ENCODE measurements at regions not wholly inside any gene's neighbourhood (a gene's known extent, or its start where the extent isn't known, plus 50 kb on each side); places are given as distances from the start of the nearest gene placed in this dataset.

DNA sequence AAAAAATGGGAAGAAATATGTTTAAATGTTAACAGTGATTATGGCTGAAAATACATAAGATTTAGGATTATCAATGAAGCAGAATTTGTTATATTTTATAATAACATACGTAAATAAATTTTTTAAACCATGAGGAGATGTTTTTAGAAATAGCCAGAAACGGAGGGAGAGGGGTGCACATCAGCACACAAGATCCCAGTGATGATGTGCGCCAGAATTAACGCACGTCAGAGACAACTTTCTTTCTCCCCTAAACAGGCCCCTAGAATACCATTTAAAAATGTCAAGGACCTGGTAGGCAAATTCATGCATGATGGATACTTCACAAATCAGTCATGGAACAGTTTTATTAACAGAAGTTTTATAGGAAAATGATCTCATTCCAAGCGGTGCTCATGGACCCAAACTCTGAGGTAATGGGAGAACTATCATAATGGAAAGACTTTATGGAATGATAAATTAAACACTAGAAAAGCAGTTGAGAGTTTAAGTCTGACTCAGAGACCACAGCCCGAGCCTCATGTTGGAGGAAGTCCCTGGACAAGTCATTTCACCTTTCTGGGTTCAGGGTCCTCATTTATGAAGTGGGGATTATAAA, 258.9 kb upstream of the GAS1 start:
- TF ChIP-seq POLR2A (IDR thresholded peaks at IDR 0.05; ENCODE audit: control extremely low read depth in 1 of 2, low read depth in 2 of 2, low read length in 2 of 2) (no peak), EP300 (IDR thresholded peaks at IDR 0.05; ENCODE audit: borderline replicate concordance in 1 of 2, low read depth in 2 of 2, low read length in 2 of 2) (no peak), CREB1 (IDR thresholded peaks at IDR 0.05) (no peak), RAD21 (IDR thresholded peaks at IDR 0.05 in 1 of 2, conservative IDR thresholded peaks at IDR 0.05 in 1 of 2; ENCODE audit: low read depth in 2 of 2, low read length in 2 of 2) (no peak), SRF (IDR thresholded peaks at IDR 0.05; ENCODE audit: low read depth, low read length) (no peak), RBBP5 (IDR thresholded peaks at IDR 0.05; ENCODE audit: borderline replicate concordance, low read depth, low read length) (no peak)
- TF ChIP-seq, protein P1, sequence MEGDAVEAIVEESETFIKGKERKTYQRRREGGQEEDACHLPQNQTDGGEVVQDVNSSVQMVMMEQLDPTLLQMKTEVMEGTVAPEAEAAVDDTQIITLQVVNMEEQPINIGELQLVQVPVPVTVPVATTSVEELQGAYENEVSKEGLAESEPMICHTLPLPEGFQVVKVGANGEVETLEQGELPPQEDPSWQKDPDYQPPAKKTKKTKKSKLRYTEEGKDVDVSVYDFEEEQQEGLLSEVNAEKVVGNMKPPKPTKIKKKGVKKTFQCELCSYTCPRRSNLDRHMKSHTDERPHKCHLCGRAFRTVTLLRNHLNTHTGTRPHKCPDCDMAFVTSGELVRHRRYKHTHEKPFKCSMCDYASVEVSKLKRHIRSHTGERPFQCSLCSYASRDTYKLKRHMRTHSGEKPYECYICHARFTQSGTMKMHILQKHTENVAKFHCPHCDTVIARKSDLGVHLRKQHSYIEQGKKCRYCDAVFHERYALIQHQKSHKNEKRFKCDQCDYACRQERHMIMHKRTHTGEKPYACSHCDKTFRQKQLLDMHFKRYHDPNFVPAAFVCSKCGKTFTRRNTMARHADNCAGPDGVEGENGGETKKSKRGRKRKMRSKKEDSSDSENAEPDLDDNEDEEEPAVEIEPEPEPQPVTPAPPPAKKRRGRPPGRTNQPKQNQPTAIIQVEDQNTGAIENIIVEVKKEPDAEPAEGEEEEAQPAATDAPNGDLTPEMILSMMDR (IDR thresholded peaks at IDR 0.05; ENCODE audit: control extremely low read depth in 1 of 3, insufficient read depth in 1 of 3, low read depth in 1 of 3, low read length in 3 of 3): no peak
- TF ChIP-seq, protein P2, sequence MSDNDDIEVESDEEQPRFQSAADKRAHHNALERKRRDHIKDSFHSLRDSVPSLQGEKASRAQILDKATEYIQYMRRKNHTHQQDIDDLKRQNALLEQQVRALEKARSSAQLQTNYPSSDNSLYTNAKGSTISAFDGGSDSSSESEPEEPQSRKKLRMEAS (IDR thresholded peaks at IDR 0.05): no peak
